ENCODE measurements at regions not wholly inside any gene's neighbourhood (a gene's known extent, or its start where the extent isn't known, plus 50 kb on each side); places are given as distances from the start of the nearest gene placed in this dataset.

DNA sequence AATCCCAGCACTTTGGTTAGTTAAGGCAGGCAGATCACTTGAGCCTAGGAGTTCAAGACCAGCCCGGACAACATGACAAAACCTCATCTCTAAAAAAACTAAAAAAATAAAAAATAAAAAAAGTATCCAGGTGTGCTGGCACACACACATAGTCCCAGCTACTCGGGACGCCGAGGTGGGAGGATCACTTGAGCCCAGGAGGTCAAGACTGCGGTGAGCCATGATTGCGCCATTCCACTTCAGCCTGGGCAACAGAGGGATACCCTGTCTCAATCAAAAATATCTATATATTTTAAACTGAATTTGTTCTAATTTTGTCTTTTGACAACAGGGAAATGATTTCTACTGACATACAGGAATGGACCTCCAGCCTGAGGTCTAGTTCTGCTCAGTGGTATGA lies 73.3 kb upstream of the MBOAT2 start:
- TF ChIP-seq, protein P1, sequence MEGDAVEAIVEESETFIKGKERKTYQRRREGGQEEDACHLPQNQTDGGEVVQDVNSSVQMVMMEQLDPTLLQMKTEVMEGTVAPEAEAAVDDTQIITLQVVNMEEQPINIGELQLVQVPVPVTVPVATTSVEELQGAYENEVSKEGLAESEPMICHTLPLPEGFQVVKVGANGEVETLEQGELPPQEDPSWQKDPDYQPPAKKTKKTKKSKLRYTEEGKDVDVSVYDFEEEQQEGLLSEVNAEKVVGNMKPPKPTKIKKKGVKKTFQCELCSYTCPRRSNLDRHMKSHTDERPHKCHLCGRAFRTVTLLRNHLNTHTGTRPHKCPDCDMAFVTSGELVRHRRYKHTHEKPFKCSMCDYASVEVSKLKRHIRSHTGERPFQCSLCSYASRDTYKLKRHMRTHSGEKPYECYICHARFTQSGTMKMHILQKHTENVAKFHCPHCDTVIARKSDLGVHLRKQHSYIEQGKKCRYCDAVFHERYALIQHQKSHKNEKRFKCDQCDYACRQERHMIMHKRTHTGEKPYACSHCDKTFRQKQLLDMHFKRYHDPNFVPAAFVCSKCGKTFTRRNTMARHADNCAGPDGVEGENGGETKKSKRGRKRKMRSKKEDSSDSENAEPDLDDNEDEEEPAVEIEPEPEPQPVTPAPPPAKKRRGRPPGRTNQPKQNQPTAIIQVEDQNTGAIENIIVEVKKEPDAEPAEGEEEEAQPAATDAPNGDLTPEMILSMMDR (IDR thresholded peaks at IDR 0.05) = no peak
- TF ChIP-seq EZH2 (IDR thresholded peaks at IDR 0.05) = no peak
- TF ChIP-seq EZH2phosphoT487 (IDR thresholded peaks at IDR 0.05) = no peak
